Pons (tissue), 1 donor: ENCODE measurements at regions not wholly inside any gene's neighbourhood (a gene's known extent, or its start where the extent isn't known, plus 50 kb on each side); places are given as distances from the start of the nearest gene placed in this dataset.
"Not testable (repeated sequence)": the region's sequence is repeated elsewhere in the genome, so short reads cannot be mapped to it uniquely, and the experiment has no call there.

Experiments
- DNase-seq: peaks from one replicate; pipeline ENCODE4 v3.0.0-alpha.2; 2016; ENCODE audit warnings: low spot score

- no peak for DNase-seq
Observed at GRCh38 chr12:91741932-91742331, 403.7 kb downstream of the BTG1 start.

- DNase-seq, result not testable (repeated sequence)
Observed at GRCh38 chr12:91733846-91734245, 411.8 kb downstream of the BTG1 start.

GRCh38 chr12:91732086-91732485 is 413.6 kb downstream of the BTG1 start:
- no peak for DNase-seq

- DNase-seq, result no peak
Observed at GRCh38 chr12:91729543-91729942, 416.1 kb downstream of the BTG1 start.

- DNase-seq, result no peak
Observed at GRCh38 chr12:91723191-91723590, 422.5 kb downstream of the BTG1 start.

- DNase-seq, result no peak
Observed at GRCh38 chr12:91722072-91722471, 423.6 kb downstream of the BTG1 start.

GRCh38 chr12:91721023-91721422 is 424.6 kb downstream of the BTG1 start:
- no peak for DNase-seq

GRCh38 chr12:91718326-91718725 is 427.3 kb downstream of the BTG1 start:
- DNase-seq, result no peak

GRCh38 chr12:91717804-91718203 is 427.8 kb downstream of the BTG1 start:
- no peak for DNase-seq

GRCh38 chr12:91711925-91712324 is 433.7 kb downstream of the BTG1 start:
- not testable (repeated sequence) for DNase-seq

GRCh38 chr12:91706466-91706865 is 439.2 kb downstream of the BTG1 start:
- DNase-seq, result no peak

- DNase-seq, result no peak
Observed at GRCh38 chr12:91704446-91704845, 441.2 kb downstream of the BTG1 start.

- no peak for DNase-seq
Observed at GRCh38 chr12:91703491-91704283, 442.0 kb downstream of the BTG1 start.

- no peak for DNase-seq
Observed at GRCh38 chr12:91702843-91703425, 442.7 kb downstream of the BTG1 start.

GRCh38 chr12:91695964-91696363 is 449.7 kb downstream of the BTG1 start:
- DNase-seq, result no peak

- not testable (repeated sequence) for DNase-seq
Observed at GRCh38 chr12:91695406-91695805, 450.2 kb downstream of the BTG1 start.

- no peak for DNase-seq
Observed at GRCh38 chr12:91690531-91690930, 455.1 kb downstream of the BTG1 start.

GRCh38 chr12:91687052-91688017 is 458.3 kb downstream of the BTG1 start:
- no peak for DNase-seq

- DNase-seq, result no peak
Observed at GRCh38 chr12:91685917-91686316, 459.7 kb downstream of the BTG1 start.

GRCh38 chr12:91681751-91682150 is 463.9 kb downstream of the BTG1 start:
- DNase-seq, result no peak

- no peak for DNase-seq
Observed at GRCh38 chr12:91680864-91681263, 464.8 kb downstream of the BTG1 start.

- DNase-seq, result no peak
Observed at GRCh38 chr12:91677556-91677955, 468.1 kb downstream of the BTG1 start.

GRCh38 chr12:91675401-91675800 is 470.2 kb downstream of the BTG1 start:
- DNase-seq, result no peak
